GM10248 (cell line): ENCODE measurements at regions not wholly inside any gene's neighbourhood (a gene's known extent, or its start where the extent isn't known, plus 50 kb on each side); places are given as distances from the start of the nearest gene placed in this dataset.

Experiments
- CTCF ChIA-PET: fragments of 300-600 bp; sonication (Branson Sonifier 250); formaldehyde crosslinking; extraction: SDS; loops from one replicate; lab custom pipeline; 2021; ENCODE audit warnings: antibody characterized with exemption; lab: Yijun Ruan, JAX
- POLR2A ChIA-PET: fragments of 350-650 bp; sonication (Branson Sonifier 250); formaldehyde crosslinking; extraction: SDS; loops from one replicate; lab custom pipeline; 2020; ENCODE audit warnings: antibody characterized with exemption; lab: Yijun Ruan, JAX
- DNase-seq: peaks from one replicate; pipeline ENCODE4 v3.0.0; 2012; ENCODE audit errors: extremely low spot score
- CTCF ChIP-seq: IDR thresholded peaks from 2 replicates; pipeline ENCODE4 v1.5.1; 2012; ENCODE audit warnings: mild to moderate bottlenecking, low read depth; ENCODE audit errors: extremely low read depth, missing control alignments, control extremely low read depth

DNA sequence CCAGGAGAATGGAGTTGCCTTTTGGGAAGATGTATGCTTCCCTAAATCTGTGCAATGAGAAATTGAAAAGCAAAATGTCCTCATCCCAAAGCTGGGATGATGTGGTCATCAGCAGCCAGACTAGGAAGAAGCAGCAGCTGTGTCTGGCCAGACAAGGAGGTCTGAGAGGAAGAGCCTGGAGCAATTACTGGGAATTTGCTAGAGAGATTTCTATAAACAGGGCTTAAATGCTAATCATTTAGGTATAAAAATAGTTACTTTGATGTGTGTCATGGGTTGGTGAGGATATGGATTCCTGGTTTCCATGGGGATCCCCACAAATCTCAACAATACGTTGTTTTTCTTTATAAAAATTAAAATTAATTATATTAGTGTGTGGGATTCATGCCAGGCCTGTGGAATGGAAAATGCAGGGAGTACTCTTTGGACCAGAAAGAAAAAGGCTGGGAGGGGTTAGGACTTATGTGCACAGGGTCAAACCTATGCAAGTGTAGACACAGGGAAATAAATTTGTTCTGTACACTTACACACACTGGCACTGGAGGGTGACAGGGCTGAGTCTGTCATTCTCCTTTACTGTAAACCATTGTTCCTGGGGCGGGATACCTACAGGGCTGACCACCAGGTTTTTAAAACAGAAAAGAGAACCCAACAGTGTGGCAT lies 58.7 kb upstream of the TRPC7 start:
- ChIA-PET POLR2A (no interaction called here), CTCF (interaction anchor here (1.3 to 4.1 kb wide), 5 partner anchors 170 to 519 kb away, joined by 4 to 26 read pairs (median 4); no protein-coding TSS in a partner anchor)
- DNase-seq = no peak
- no peak for TF ChIP-seq CTCF

DNA sequence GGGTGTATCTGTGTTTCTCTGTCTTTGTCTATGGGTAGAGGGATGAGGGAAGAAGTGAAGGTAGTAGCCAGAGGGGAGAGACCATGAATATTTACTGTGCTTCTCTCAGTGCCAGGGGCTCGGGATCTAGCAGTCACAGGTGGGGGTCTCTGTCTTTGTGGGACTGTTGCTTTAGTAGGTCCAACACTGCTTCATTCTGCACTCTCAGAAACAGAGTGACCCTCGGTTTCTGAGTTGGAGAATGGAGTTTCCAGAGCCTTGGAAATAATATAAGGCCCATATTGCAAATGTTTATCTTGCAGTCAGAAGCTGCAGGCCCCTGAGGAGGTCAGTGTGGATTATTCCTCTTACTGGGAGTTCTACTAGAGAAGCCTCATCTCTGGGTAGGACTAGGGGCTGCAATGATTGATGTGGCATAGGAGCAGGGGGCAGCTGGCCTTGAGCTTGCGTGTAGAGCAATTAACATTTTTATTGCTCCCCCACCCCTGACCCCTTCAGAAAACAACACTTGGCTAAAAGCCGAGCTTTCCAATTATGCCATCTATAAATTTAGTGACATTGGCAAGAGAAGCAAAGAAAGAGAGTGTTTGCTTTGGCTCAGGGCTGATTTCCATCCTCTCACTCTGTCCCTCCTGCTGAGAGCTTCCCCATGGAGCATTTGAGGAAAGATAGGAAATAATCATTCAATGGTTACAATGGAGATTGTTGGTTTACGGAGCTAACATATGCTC lies 55.0 kb upstream of the TRPC7 start:
- no peak for DNase-seq
- CTCF ChIA-PET = interaction anchor here (1.3 to 4.1 kb wide), 2 partner anchors 21 to 171 kb away, joined by 3 to 26 read pairs; no protein-coding TSS in a partner anchor
- TF ChIP-seq CTCF = no peak
- POLR2A ChIA-PET = no interaction called here

DNA sequence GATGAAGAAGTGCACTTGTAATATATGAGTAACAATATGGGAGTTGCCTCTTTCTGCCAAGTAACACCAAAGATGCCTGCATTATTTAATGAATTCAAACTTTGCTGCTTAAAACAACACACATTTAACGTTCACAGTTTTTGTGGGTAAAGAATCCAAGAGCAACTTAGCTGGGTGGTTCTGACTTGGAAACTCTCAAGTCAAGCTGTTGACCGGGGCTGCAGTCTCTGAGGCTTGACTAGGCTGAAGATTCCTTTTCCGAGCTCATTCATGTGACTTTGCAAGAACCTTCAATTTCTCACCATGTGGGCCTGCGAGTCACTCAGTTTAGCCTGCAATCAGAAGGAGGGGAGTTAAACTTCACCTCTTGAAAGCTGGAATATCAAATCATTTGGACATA lies 53.0 kb upstream of the TRPC7 start:
- ChIA-PET POLR2A (no interaction called here), CTCF (interaction anchor here (1.6 to 2.5 kb wide), 2 partner anchors 55 to 168 kb away, joined by 3 to 11 read pairs; no protein-coding TSS in a partner anchor)
- TF ChIP-seq CTCF = no peak
- DNase-seq = no peak
